GM21528 (cell line): ENCODE measurements at regions not wholly inside any gene's neighbourhood (a gene's known extent, or its start where the extent isn't known, plus 50 kb on each side); places are given as distances from the start of the nearest gene placed in this dataset.

Experiments used
- ATAC-seq: cut with Tn5 transposase; IDR thresholded peaks from one replicate; pipeline ENCODE4 v1.9.1; 2021; ENCODE audit warnings: mild to moderate bottlenecking, moderate library complexity; ENCODE audit not compliant: unreplicated experiment, low FRiP score

GRCh38 chr11:91825777-91826176 is 398.8 kb upstream of the FAT3 start:
- ATAC-seq = no peak

DNA sequence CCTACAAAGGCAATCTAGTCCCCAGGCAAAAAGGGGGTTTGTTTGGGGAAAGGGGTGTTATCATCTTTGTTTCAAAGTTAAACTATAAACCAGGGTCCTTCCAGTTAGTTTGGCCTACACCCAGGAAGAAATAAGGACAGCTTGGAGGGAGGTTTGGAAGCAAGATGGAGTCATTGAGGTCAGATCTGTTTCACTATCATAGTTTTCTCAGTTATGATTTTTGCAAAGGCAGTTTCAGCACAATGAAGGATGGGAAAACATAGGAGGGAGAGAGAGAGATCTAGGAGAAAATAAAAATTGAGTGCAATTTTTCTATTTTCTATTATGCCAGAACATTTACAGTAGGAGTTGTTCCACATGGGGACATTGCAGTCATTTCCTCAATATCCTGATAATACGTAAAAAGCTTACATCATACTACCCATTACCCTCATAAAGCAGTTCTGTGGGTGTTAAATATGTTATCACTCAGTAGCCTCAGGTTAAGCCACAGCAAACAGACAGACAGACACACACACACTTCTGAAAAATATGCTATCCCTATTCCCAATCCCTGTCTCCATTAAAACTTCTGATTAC is 401.3 kb upstream of the FAT3 start:
- no peak for ATAC-seq

- no peak for ATAC-seq
These were observed 401.8 kb upstream of the FAT3 start for GRCh38 chr11:91822805-91823204.

- no peak for ATAC-seq
These were observed 403.9 kb upstream of the FAT3 start for GRCh38 chr11:91820709-91821108.

DNA sequence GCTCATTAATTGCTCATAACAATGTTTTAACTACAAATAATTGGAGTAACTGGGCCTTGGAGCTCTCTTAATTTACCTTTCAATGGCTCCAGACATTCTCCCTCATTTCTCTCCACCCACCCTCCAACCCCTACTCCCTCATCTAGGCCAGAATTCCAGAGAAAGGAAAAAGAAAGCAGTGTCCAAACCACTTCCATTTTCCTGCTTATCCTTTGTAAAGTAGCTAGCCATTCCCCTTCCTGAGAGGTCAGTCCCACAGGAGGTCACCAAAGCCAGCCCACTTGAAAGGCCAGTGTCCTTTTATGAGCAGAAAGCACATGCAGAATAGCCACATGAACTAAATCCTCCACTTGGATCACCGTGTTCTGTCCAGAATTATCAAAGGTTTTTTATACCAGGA is 404.8 kb upstream of the FAT3 start:
- ATAC-seq = no peak

- no peak for ATAC-seq
These were observed 405.4 kb upstream of the FAT3 start for GRCh38 chr11:91819195-91819594.

- no peak for ATAC-seq
These were observed 406.6 kb upstream of the FAT3 start for GRCh38 chr11:91817996-91818395.

DNA sequence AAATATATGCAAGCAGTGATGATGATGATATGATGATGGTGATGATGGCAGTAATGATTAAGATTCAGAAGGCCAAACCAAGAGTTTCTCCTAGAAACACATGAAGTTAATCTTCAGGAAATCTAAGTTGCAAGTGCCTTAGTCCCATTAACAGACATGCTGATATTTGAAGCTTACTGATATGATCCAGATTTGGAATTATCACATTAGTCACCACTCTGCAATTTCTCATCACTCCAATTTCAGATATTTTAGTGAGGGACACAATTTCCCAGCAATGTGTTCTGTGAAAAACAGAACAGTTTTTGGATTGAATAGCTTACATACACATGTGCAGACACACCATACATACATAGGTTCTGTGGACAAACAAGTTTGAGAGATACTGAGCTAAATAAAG is 411.4 kb upstream of the FAT3 start:
- no peak for ATAC-seq

GRCh38 chr11:91810871-91811270 is 413.7 kb upstream of the FAT3 start:
- no peak for ATAC-seq

GRCh38 chr11:91805293-91805692 is 419.3 kb upstream of the FAT3 start:
- no peak for ATAC-seq

DNA sequence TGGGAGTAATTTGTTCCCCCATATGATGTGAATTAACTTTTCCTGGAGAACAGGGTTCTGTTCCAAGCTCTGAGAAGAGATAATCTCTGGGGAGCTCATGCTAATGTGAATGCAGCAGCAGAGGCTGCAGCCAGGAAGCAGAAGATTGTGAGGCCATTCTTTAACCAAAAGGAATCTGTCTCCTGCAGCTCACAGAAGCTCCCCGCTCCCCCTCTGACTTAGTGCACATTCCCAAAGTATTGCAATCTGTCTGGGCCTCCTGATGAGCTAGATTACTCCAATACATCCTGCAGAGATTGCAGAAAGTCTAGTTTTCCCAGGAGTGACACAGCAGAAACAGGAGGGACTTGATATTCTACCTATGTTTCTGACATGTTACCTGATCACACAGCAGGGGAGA is 420.6 kb upstream of the FAT3 start:
- no peak for ATAC-seq

GRCh38 chr11:91802475-91802874 is 422.1 kb upstream of the FAT3 start:
- ATAC-seq = no peak

- no peak for ATAC-seq
These were observed 424.3 kb upstream of the FAT3 start for GRCh38 chr11:91800208-91800914.

GRCh38 chr11:91798240-91798639 is 426.4 kb upstream of the FAT3 start:
- no peak for ATAC-seq

- no peak for ATAC-seq
These were observed 427.6 kb upstream of the FAT3 start for GRCh38 chr11:91796999-91797398.

- ATAC-seq = no peak
These were observed 429.3 kb upstream of the FAT3 start for GRCh38 chr11:91795139-91795887.

DNA sequence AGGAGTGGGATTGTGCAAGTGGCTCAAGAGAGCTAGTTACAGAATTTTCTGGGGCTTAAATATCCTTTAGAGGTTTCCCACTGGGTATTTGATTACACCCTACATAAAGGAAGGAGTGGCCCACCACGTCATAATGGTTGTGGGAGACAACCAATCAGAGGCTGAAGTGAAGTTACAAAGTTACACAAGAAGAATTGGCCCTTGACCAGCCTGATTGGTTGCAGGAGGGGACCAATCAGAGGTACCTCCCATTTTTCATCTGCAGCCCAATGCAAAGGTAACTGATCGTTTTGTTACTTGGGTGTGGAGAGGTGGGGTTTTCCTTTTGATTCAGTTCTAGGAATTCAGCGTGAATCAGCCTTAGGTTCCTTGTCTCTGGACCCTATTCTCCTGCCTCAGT is 430.5 kb upstream of the FAT3 start:
- no peak for ATAC-seq

- no peak for ATAC-seq
These were observed 431.8 kb upstream of the FAT3 start for GRCh38 chr11:91792779-91793262.

- ATAC-seq = no peak
These were observed 433.5 kb upstream of the FAT3 start for GRCh38 chr11:91791171-91791468.

- ATAC-seq = no peak
These were observed 434.1 kb upstream of the FAT3 start for GRCh38 chr11:91790346-91791170.

GRCh38 chr11:91788764-91789163 is 435.9 kb upstream of the FAT3 start:
- ATAC-seq = no peak
